ENCODE measurements at regions not wholly inside any gene's neighbourhood (a gene's known extent, or its start where the extent isn't known, plus 50 kb on each side); places are given as distances from the start of the nearest gene placed in this dataset.

GRCh38 chr1:55931081-55931940, 648.1 kb downstream of the PLPP3 start:
- H3K36me3 Mint-ChIP-seq (ENCODE audit: low read depth) = no peaks in the 10 kb centered on the region
- no peak overlapping the region for H3K27ac Mint-ChIP-seq
- CTCF ChIA-PET = no interaction called here
- no peaks in the 10 kb centered on the region for H3K27me3 Mint-ChIP-seq
- POLR2A ChIA-PET = no interaction called here
- peaks cover 2% of the 10 kb centered on the region for H3K9me3 Mint-ChIP-seq
- H3K4me3 Mint-ChIP-seq = no peak overlapping the region
- no peaks in the 10 kb centered on the region for H3K4me1 Mint-ChIP-seq
- DNase-seq = no peak

- Mint-ChIP-seq H3K27me3 (no peaks in the 10 kb centered on the region), H3K36me3 (ENCODE audit: low read depth) (no peaks in the 10 kb centered on the region), H3K4me1 (no peaks in the 10 kb centered on the region), H3K4me3 (no peak overlapping the region), H3K27ac (no peak overlapping the region), H3K9me3 (peaks cover 2% of the 10 kb centered on the region)
- ChIA-PET POLR2A (no interaction called here), CTCF (interaction anchor here (0.6 to 1.2 kb wide), 2 partner anchors 8 to 526 kb away, joined by 3 to 4 read pairs; no protein-coding TSS in a partner anchor)
- DNase-seq = no peak
These were observed 649.7 kb downstream of the PLPP3 start for GRCh38 chr1:55929652-55930051.

DNA sequence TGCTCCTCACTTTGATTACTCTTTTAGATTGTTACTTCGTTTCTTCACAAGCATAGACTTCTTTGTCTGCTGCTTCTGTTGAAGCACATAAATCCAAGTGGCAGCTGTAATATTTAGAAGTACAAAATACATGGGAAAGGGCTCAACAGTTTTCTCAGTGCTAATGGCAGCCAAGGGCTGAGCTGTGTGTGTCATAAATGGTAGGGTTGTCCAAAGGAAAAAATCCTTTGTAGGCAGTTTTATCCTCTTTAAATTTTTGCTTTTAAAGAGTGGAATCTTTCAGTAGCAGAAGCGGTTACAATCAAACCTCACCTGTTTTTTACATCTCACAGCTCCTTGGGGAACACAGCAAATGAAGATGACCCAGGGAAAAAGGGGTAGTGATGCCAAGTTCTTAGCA, 650.8 kb downstream of the PLPP3 start:
- DNase-seq = no peak
- H3K36me3 Mint-ChIP-seq (ENCODE audit: low read depth) = no peaks in the 10 kb centered on the region
- no peak overlapping the region for H3K4me3 Mint-ChIP-seq
- no peaks in the 10 kb centered on the region for H3K27me3 Mint-ChIP-seq
- CTCF ChIA-PET = no interaction called here
- POLR2A ChIA-PET = no interaction called here
- peaks cover 2% of the 10 kb centered on the region for H3K9me3 Mint-ChIP-seq
- H3K27ac Mint-ChIP-seq = no peak overlapping the region
- no peaks in the 10 kb centered on the region for H3K4me1 Mint-ChIP-seq

DNA sequence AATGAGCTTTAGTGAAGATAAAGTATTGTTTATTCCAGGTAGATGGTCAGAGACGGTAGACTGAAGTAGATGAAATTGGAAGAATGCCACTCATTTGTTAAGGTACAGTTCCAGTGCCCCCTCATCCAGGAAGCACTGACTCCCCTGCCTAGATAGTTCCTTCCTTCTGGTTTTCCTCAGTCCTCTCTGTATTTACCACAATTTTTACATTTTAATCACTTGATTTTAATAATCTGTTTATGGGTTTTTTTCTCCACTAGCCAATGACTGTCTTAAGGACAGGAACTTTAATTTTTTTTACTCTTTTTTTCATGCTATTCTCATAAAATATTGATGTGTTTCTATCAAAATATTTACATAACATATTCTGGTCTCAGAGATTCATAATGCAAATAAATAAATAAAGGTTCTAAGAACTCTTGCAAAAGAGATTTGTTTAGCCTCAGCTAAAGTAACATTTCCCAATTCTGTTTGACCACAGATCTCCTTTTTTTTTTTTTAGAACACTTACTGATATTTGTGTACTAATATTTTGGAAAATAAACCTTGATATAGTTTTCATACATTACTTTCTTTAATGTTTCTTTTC, 651.6 kb downstream of the PLPP3 start:
- no peaks in the 10 kb centered on the region for H3K4me1 Mint-ChIP-seq
- no peak overlapping the region for H3K4me3 Mint-ChIP-seq
- H3K36me3 Mint-ChIP-seq (ENCODE audit: low read depth) = no peaks in the 10 kb centered on the region
- H3K27ac Mint-ChIP-seq = no peak overlapping the region
- DNase-seq = no peak
- no peaks in the 10 kb centered on the region for H3K27me3 Mint-ChIP-seq
- H3K9me3 Mint-ChIP-seq = peaks cover under 1% of the 10 kb centered on the region
- CTCF ChIA-PET = no interaction called here
- POLR2A ChIA-PET = no interaction called here

DNA sequence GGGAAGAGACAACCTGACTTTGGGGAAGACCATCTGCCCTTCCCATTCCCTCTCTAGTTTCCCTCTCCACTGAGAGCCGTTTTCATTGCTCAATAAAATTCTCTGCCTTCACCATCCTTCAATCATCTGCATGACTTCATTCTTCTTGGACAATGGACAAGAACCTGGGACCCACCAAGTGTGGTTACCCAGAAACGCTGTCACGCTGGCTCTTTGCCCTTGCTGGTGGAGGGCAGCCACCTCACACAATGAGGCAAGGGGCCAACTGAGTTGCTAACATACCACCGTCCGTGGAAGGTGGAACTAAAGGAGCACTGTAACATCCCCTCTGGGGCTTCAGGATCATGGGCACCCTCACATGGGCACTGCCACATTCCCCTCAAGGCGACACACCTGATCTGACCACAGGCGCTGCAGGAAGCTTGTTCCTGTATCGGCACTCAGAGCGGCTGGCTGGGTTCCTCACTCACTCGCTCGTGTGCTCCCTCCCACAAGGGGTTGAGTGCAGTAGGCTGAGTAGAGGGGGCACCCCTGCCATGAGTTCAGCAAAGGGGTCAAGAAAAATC, 652.4 kb downstream of the PLPP3 start:
- DNase-seq = no peak
- CTCF ChIA-PET = interaction anchor here (0.6 kb wide), 1 partner anchor 439 kb away, joined by 3 read pairs; no protein-coding TSS in a partner anchor
- H3K27ac Mint-ChIP-seq = no peak overlapping the region
- no peaks in the 10 kb centered on the region for H3K9me3 Mint-ChIP-seq
- no peaks in the 10 kb centered on the region for H3K27me3 Mint-ChIP-seq
- H3K36me3 Mint-ChIP-seq (ENCODE audit: low read depth) = no peaks in the 10 kb centered on the region
- POLR2A ChIA-PET = no interaction called here
- H3K4me1 Mint-ChIP-seq = no peaks in the 10 kb centered on the region
- H3K4me3 Mint-ChIP-seq = no peak overlapping the region

GRCh38 chr1:55916907-55917306, 662.5 kb downstream of the PLPP3 start:
- no peak for DNase-seq
- Mint-ChIP-seq H3K36me3 (ENCODE audit: low read depth) (no peaks in the 10 kb centered on the region), H3K27ac (no peak overlapping the region), H3K4me3 (no peak overlapping the region), H3K27me3 (no peaks in the 10 kb centered on the region), H3K4me1 (no peaks in the 10 kb centered on the region), H3K9me3 (no peaks in the 10 kb centered on the region)
- CTCF ChIA-PET = no interaction called here
- POLR2A ChIA-PET = no interaction called here

DNA sequence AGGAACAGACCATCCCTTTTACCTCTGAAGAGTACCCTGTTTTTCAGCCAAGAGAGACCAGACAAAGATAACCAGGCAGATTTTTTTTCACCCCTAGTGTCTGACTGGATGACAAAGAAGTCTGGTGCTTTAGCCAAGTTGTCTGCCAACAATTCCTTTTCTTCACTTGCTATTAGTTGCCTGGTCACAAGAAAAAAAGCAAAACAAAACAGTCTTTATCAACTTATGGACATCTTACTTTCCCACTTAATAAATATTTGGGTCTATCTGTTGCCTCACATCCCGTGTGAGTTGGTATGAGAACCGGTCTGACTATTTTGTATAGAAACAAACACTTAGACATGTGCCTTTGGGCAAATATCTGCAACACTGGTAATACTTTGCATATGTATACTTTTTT, 662.9 kb downstream of the PLPP3 start:
- Mint-ChIP-seq H3K27ac (no peak overlapping the region), H3K4me1 (no peaks in the 10 kb centered on the region), H3K36me3 (ENCODE audit: low read depth) (no peaks in the 10 kb centered on the region), H3K27me3 (no peaks in the 10 kb centered on the region), H3K9me3 (no peaks in the 10 kb centered on the region), H3K4me3 (no peak overlapping the region)
- DNase-seq = no peak
- POLR2A ChIA-PET = no interaction called here
- CTCF ChIA-PET = no interaction called here

GRCh38 chr1:55913565-55913964, 665.8 kb downstream of the PLPP3 start:
- H3K27me3 Mint-ChIP-seq = no peaks in the 10 kb centered on the region
- CTCF ChIA-PET = no interaction called here
- no peaks in the 10 kb centered on the region for H3K4me1 Mint-ChIP-seq

GRCh38 chr1:55912438-55912837, 666.9 kb downstream of the PLPP3 start:
- Mint-ChIP-seq H3K9me3 (no peaks in the 10 kb centered on the region), H3K36me3 (ENCODE audit: low read depth) (no peaks in the 10 kb centered on the region), H3K4me3 (no peak overlapping the region), H3K27me3 (no peaks in the 10 kb centered on the region), H3K4me1 (no peaks in the 10 kb centered on the region), H3K27ac (no peak overlapping the region)
- ChIA-PET POLR2A (no interaction called here), CTCF (no interaction called here)
- no peak for DNase-seq

More at GRCh38 chr1:55913565-55913964, 665.8 kb downstream of the PLPP3 start:
- Mint-ChIP-seq H3K27ac (no peak overlapping the region), H3K36me3 (ENCODE audit: low read depth) (no peaks in the 10 kb centered on the region), H3K9me3 (no peaks in the 10 kb centered on the region), H3K4me3 (no peak overlapping the region)
- DNase-seq = no peak
- POLR2A ChIA-PET = no interaction called here

GRCh38 chr1:55904541-55904940, 674.8 kb downstream of the PLPP3 start:
- Mint-ChIP-seq H3K36me3 (ENCODE audit: low read depth) (no peaks in the 10 kb centered on the region), H3K4me1 (no peaks in the 10 kb centered on the region)
- CTCF ChIA-PET = no interaction called here

GRCh38 chr1:55898181-55898580, 681.2 kb downstream of the PLPP3 start:
- POLR2A ChIA-PET = no interaction called here
- H3K9me3 Mint-ChIP-seq = no peaks in the 10 kb centered on the region

More at GRCh38 chr1:55904541-55904940, 674.8 kb downstream of the PLPP3 start:
- POLR2A ChIA-PET = no interaction called here
- no peaks in the 10 kb centered on the region for H3K27me3 Mint-ChIP-seq
- no peak for DNase-seq
- no peaks in the 10 kb centered on the region for H3K9me3 Mint-ChIP-seq
- no peak overlapping the region for H3K4me3 Mint-ChIP-seq
- no peak overlapping the region for H3K27ac Mint-ChIP-seq

GRCh38 chr1:55896210-55896609, 681.0 kb upstream of the USP24 start:
- POLR2A ChIA-PET = no interaction called here
- no peak overlapping the region for H3K4me3 Mint-ChIP-seq
- no peaks in the 10 kb centered on the region for H3K36me3 Mint-ChIP-seq (ENCODE audit: low read depth)

More at GRCh38 chr1:55898181-55898580, 681.2 kb downstream of the PLPP3 start:
- H3K27me3 Mint-ChIP-seq = no peaks in the 10 kb centered on the region
- DNase-seq = no peak
- H3K27ac Mint-ChIP-seq = no peak overlapping the region
- no peaks in the 10 kb centered on the region for H3K4me1 Mint-ChIP-seq
- H3K4me3 Mint-ChIP-seq = no peak overlapping the region
- CTCF ChIA-PET = no interaction called here
- H3K36me3 Mint-ChIP-seq (ENCODE audit: low read depth) = no peaks in the 10 kb centered on the region

GRCh38 chr1:55894521-55894920, 679.4 kb upstream of the USP24 start:
- Mint-ChIP-seq H3K36me3 (ENCODE audit: low read depth) (no peaks in the 10 kb centered on the region), H3K4me1 (no peaks in the 10 kb centered on the region), H3K4me3 (no peak overlapping the region), H3K27ac (no peak overlapping the region), H3K27me3 (no peaks in the 10 kb centered on the region), H3K9me3 (no peaks in the 10 kb centered on the region)
- DNase-seq = no peak
- ChIA-PET CTCF (no interaction called here), POLR2A (no interaction called here)

More at GRCh38 chr1:55896210-55896609, 681.0 kb upstream of the USP24 start:
- DNase-seq = no peak
- no peaks in the 10 kb centered on the region for H3K9me3 Mint-ChIP-seq
- H3K27me3 Mint-ChIP-seq = no peaks in the 10 kb centered on the region
- no peak overlapping the region for H3K27ac Mint-ChIP-seq
- no peaks in the 10 kb centered on the region for H3K4me1 Mint-ChIP-seq
- CTCF ChIA-PET = no interaction called here

Measured in activated CD4-positive, alpha-beta T cell treated with anti-CD3 and anti-CD28 coated beads, Interleukin-2, amount 10 ng/mL, durations not matched to agents 7 days and 5 days (primary cell).